A549 (cell line): ENCODE measurements at regions not wholly inside any gene's neighbourhood (a gene's known extent, or its start where the extent isn't known, plus 50 kb on each side); places are given as distances from the start of the nearest gene placed in this dataset.
"Not testable (repeated sequence)": the region's sequence is repeated elsewhere in the genome, so short reads cannot be mapped to it uniquely, and the experiment has no call there.

Experiments
- ATAC-seq, 2 experiments: fragments of 200-7000 bp in 1 of 2; fragments of >200 bp in 1 of 2; cut with Nextera tagmentation in 1 of 2; cut with Tn5 transposase in 1 of 2; 3 replicates each; pipeline versions ENCODE4 v1.8.0 to v1.9.1; 2018 to 2020; ENCODE audit warnings: mild to moderate bottlenecking in 1 of 2, moderate library complexity in 1 of 2
- CTCF ChIA-PET: fragments of 300-600 bp; sonication (Branson Sonifier 250); formaldehyde crosslinking; extraction: SDS; loops from one replicate; lab custom pipeline; 2021; ENCODE audit warnings: antibody characterized with exemption, inconsistent platforms; lab: Yijun Ruan, JAX
- POLR2A ChIA-PET: fragments of 350-600 bp; formaldehyde crosslinking; extraction: SDS; loops from one replicate; lab custom pipeline; 2021; ENCODE audit warnings: antibody characterized with exemption, inconsistent platforms; lab: Yijun Ruan, JAX
- DNase-seq, 2 experiments: peaks; one replicate each; pipeline versions ENCODE4 v3.0.0 to v3.0.0-alpha.2; 2011 to 2016; ENCODE audit warnings: low read depth in 1 of 2, low spot score in 1 of 2
- FAIRE-seq: peaks from 2 replicates; lab custom pipeline; 2011; peaks lifted over from hg19 to GRCh38; lab: Jason Lieb, UNC
- H3K27ac ChIP-seq, 2 experiments: fragments of >200 bp; sonication (Bioruptor Twin); formaldehyde crosslinking; 3 replicates each; pipeline ENCODE4 v1.5.1; 2016 to 2017
- H3K4me1 ChIP-seq: fragments of >200 bp; sonication (Bioruptor Twin); formaldehyde crosslinking; 3 replicates; pipeline ENCODE4 v1.6.1; 2016
- H3K4me2 ChIP-seq: fragments of >200 bp; sonication (Bioruptor Twin); formaldehyde crosslinking; 3 replicates; pipeline ENCODE4 v1.6.1; 2016
- H3K4me3 ChIP-seq: fragments of >200 bp; sonication (Bioruptor Twin); formaldehyde crosslinking; 3 replicates; pipeline ENCODE4 v1.5.1; 2016
- H3K9me3 ChIP-seq: fragments of >200 bp; sonication (Bioruptor Twin); formaldehyde crosslinking; 3 replicates; pipeline ENCODE4 v1.6.1; 2016
- ATOH8 ChIP-seq: fragments of 250-450 bp; sonication (Bioruptor Pico); IDR thresholded peaks from 2 replicates; pipeline ENCODE4 v1.5.0; 2020; ENCODE audit warnings: low read depth, mild to moderate bottlenecking, moderate library complexity
- CEBPB ChIP-seq, 2 experiments: fragments of >200 bp in 1 of 2; sonication (Bioruptor Twin) in 1 of 2; formaldehyde crosslinking in 1 of 2; IDR thresholded peaks; 2 replicates each; pipeline ENCODE4 v1.6.1; 2012 to 2016
- CHD2 ChIP-seq: fragments of 150-350 bp; IDR thresholded peaks from 2 replicates; pipeline ENCODE4 v1.6.1; 2014; ENCODE audit warnings: low read length; ENCODE audit not compliant: partially characterized antibody
- CHD4 ChIP-seq: fragments of 200-600 bp; sonication (generic); IDR thresholded peaks from 2 replicates; pipeline ENCODE4 v1.6.1; 2016; ENCODE audit warnings: antibody characterized with exemption, mild to moderate bottlenecking, borderline replicate concordance
- EHF ChIP-seq: fragments of 250-450 bp; sonication (Bioruptor Pico); IDR thresholded peaks from 2 replicates; pipeline ENCODE4 v1.5.0; 2020; ENCODE audit warnings: mild to moderate bottlenecking
- ELK1 ChIP-seq: fragments of 150-350 bp; IDR thresholded peaks from 2 replicates; pipeline ENCODE4 v1.6.1; 2014; ENCODE audit warnings: low read depth, mild to moderate bottlenecking, low read length
- EP300 ChIP-seq, 2 experiments: fragments of >200 bp; sonication (Bioruptor Twin); formaldehyde crosslinking; IDR thresholded peaks; 2 replicates in 1 of 2; 3 replicates in 1 of 2; pipeline ENCODE4 v1.6.1; 2016 to 2017
- FOXS1 ChIP-seq: fragments of 250-450 bp; sonication (Bioruptor Pico); IDR thresholded peaks from 2 replicates; pipeline ENCODE4 v1.5.0; 2020; ENCODE audit warnings: mild to moderate bottlenecking, moderate library complexity
- GATA3 ChIP-seq: IDR thresholded peaks from 2 replicates; pipeline ENCODE4 v1.6.1; 2012; ENCODE audit warnings: borderline replicate concordance
- HDAC2 ChIP-seq: fragments of 200-600 bp; sonication (generic); IDR thresholded peaks from 2 replicates; pipeline ENCODE4 v1.6.1; 2016
- HES2 ChIP-seq: fragments of >200 bp; sonication (Bioruptor Twin); formaldehyde crosslinking; IDR thresholded peaks from 2 replicates; pipeline ENCODE4 v1.6.1; 2016
- HMGXB4 ChIP-seq: fragments of 250-450 bp; sonication (Bioruptor Pico); IDR thresholded peaks from 2 replicates; pipeline ENCODE4 v1.5.0; 2021; ENCODE audit warnings: mild to moderate bottlenecking, moderate library complexity, borderline replicate concordance
- HOXA7 ChIP-seq: fragments of 250-450 bp; sonication (Bioruptor Pico); IDR thresholded peaks from 2 replicates; pipeline ENCODE4 v1.5.0; 2020; ENCODE audit warnings: mild to moderate bottlenecking, moderate library complexity
- NFE2L2 ChIP-seq: fragments of 150-350 bp; conservative IDR thresholded peaks from 2 replicates; pipeline ENCODE4 v1.6.1; 2014; ENCODE audit warnings: low read length
- RAD21 ChIP-seq, 2 experiments: fragments of >200 bp in 1 of 2; sonication (Bioruptor Twin) in 1 of 2; formaldehyde crosslinking in 1 of 2; IDR thresholded peaks in 1 of 2; conservative IDR thresholded peaks in 1 of 2; 2 replicates in 1 of 2; 3 replicates in 1 of 2; pipeline ENCODE4 v1.6.1; 2012 to 2018; ENCODE audit warnings: inconsistent platforms in 1 of 2
- RARB ChIP-seq: fragments of 250-450 bp; sonication (Bioruptor Pico); IDR thresholded peaks from 2 replicates; pipeline ENCODE4 v1.8.0; 2021; ENCODE audit warnings: mild to moderate bottlenecking, moderate library complexity
- REST ChIP-seq: fragments of 200-600 bp; sonication (generic); IDR thresholded peaks from 2 replicates; pipeline ENCODE4 v1.6.1; 2016; ENCODE audit warnings: antibody characterized with exemption, mild to moderate bottlenecking, moderate library complexity
- RNF2 ChIP-seq: fragments of 200-600 bp; sonication (generic); IDR thresholded peaks from 2 replicates; pipeline ENCODE4 v1.6.1; 2016; ENCODE audit warnings: low read depth, mild to moderate bottlenecking, antibody characterized with exemption, moderate library complexity, borderline replicate concordance
- TFCP2L1 ChIP-seq: fragments of 250-450 bp; sonication (Bioruptor Pico); IDR thresholded peaks from 2 replicates; pipeline ENCODE4 v1.5.0; 2021; ENCODE audit warnings: mild to moderate bottlenecking
- TP53 ChIP-seq: fragments of 250-450 bp; sonication (Bioruptor Pico); IDR thresholded peaks from 2 replicates; pipeline ENCODE4 v1.5.0; 2021; ENCODE audit warnings: mild to moderate bottlenecking, moderate library complexity
- USF2 ChIP-seq: fragments of 450-650 bp; IDR thresholded peaks from 2 replicates; pipeline ENCODE4 v1.6.1; 2014; ENCODE audit warnings: antibody characterized with exemption
- ZC3H11A ChIP-seq: fragments of 450-650 bp; IDR thresholded peaks from 2 replicates; pipeline ENCODE4 v1.6.1; 2014; ENCODE audit warnings: antibody characterized with exemption, mild to moderate bottlenecking
- ZNF302 ChIP-seq: fragments of 250-450 bp; sonication (Bioruptor Pico); IDR thresholded peaks from 2 replicates; pipeline ENCODE4 v1.9.0; 2021; ENCODE audit warnings: inconsistent platforms, mild to moderate bottlenecking, moderate library complexity
- WGBS: methylation state at CpG from one replicate; pipeline ENCODE4 v1.1.6; 2017; ENCODE audit errors: missing lambda C conversion rate; 5-methylcytosine and 5-hydroxymethylcytosine counted together

- no peak for TF ChIP-seq ATOH8 (CRISPR knock-in tag)
- no peak for TF ChIP-seq CHD2
- TF ChIP-seq ELK1, result no peak
- no peak for TF ChIP-seq ZNF302 (CRISPR knock-in tag)
- TF ChIP-seq GATA3, result no peak
Measured at GRCh38 chr9:7489036-7489435, 310.5 kb downstream of the DMAC1 start (continued).

- POLR2A ChIA-PET, DNase-seq, H3K4me2 ChIP-seq, H3K4me3 ChIP-seq, ATAC-seq, H3K4me1 ChIP-seq, CTCF ChIA-PET, H3K9me3 ChIP-seq, H3K27ac ChIP-seq: not testable (repeated sequence)
- FAIRE-seq, result peak; percentile 73
- WGBS, result 0% methylated on average over 1 of the region's 1 CpG
Measured at GRCh38 chr9:7484014-7484413, 315.6 kb downstream of the DMAC1 start.

GRCh38 chr9:7481570-7481969 is 318.0 kb downstream of the DMAC1 start:
- no peak for TF ChIP-seq CEBPB (IDR thresholded peaks at IDR 0.05)
- TF ChIP-seq NFE2L2, result no peak
- TF ChIP-seq TFCP2L1 (CRISPR knock-in tag), result no peak
- TF ChIP-seq EHF (CRISPR knock-in tag), result no peak
- TF ChIP-seq HDAC2, result no peak
- no peak for TF ChIP-seq ZC3H11A
- TF ChIP-seq RAD21 (conservative IDR thresholded peaks at IDR 0.05 in 1 of 2, IDR thresholded peaks at IDR 0.05 in 1 of 2), result no peak
- no peak for TF ChIP-seq HOXA7 (CRISPR knock-in tag)
- no peak for TF ChIP-seq HES2
- no peak for TF ChIP-seq FOXS1 (CRISPR knock-in tag)
- POLR2A ChIA-PET, result no interaction called here
- FAIRE-seq, result no peak
- no peaks in the 10 kb centered on the region for H3K9me3 ChIP-seq
- no peak for DNase-seq
- H3K4me1 ChIP-seq, result no peaks in the 10 kb centered on the region
- H3K4me3 ChIP-seq, result no peak overlapping the region
- CTCF ChIA-PET, result interaction anchor here (1.2 kb wide), 1 partner anchor 207 kb away, joined by 3 read pairs; no protein-coding TSS in a partner anchor
- ATAC-seq, result no peak
- H3K4me2 ChIP-seq, result no peak overlapping the region
- H3K27ac ChIP-seq, result no peak overlapping the region

GRCh38 chr9:7479300-7479699 is 320.3 kb downstream of the DMAC1 start:
- peak in 1 of 2 experiments; percentile 3 for DNase-seq
- no peak for FAIRE-seq
- ATAC-seq, result no peak
- Histone ChIP-seq H3K4me2 (no peak overlapping the region), H3K27ac (no peak overlapping the region), H3K4me3 (no peak overlapping the region), H3K4me1 (no peaks in the 10 kb centered on the region), H3K9me3 (no peaks in the 10 kb centered on the region)
- WGBS, result 18% methylated on average over 4 of the region's 4 CpGs
- ChIA-PET POLR2A (no interaction called here), CTCF (no interaction called here)
- TF ChIP-seq CHD4 (no peak), REST (no peak), USF2 (no peak), EP300 (IDR thresholded peaks at IDR 0.05) (no peak), HMGXB4 (no peak), RNF2 (no peak), ZNF302 (CRISPR knock-in tag) (no peak), TP53 (no peak), FOXS1 (CRISPR knock-in tag) (no peak), GATA3 (no peak), RARB (CRISPR knock-in tag) (no peak), ZC3H11A (no peak)
